Astrocyte (in vitro differentiated cells and primary cell): ENCODE measurements at regions not wholly inside any gene's neighbourhood (a gene's known extent, or its start where the extent isn't known, plus 50 kb on each side); places are given as distances from the start of the nearest gene placed in this dataset.

Experiments used
- DNase-seq: peaks from one replicate; pipeline ENCODE4 v3.0.0-alpha.2; 2010; ENCODE audit warnings: low read depth
- FAIRE-seq: peaks from 2 replicates; lab custom pipeline; 2011; peaks lifted over from hg19 to GRCh38; lab: Jason Lieb, UNC
- H2AFZ ChIP-seq: 2 replicates; pipeline ENCODE4 v1.6.0; 2012; ENCODE audit warnings: low read depth, low read length, inconsistent platforms
- H3K27ac ChIP-seq: 2 replicates; pipeline ENCODE4 v1.5.1; 2011; ENCODE audit warnings: low read depth, low read length, inconsistent platforms
- H3K27me3 ChIP-seq: 2 replicates; pipeline ENCODE4 v1.6.0; 2011; ENCODE audit warnings: low read length, inconsistent platforms; ENCODE audit not compliant: insufficient read depth
- H3K36me3 ChIP-seq: 2 replicates; pipeline ENCODE4 v1.5.1; 2011; ENCODE audit warnings: low read length, inconsistent platforms; ENCODE audit not compliant: insufficient read depth
- H3K4me1 ChIP-seq: 2 replicates; pipeline ENCODE4 v1.5.1; 2011; ENCODE audit warnings: low read length, inconsistent platforms; ENCODE audit not compliant: insufficient read depth
- H3K4me2 ChIP-seq: 2 replicates; pipeline ENCODE4 v1.6.0; 2012; ENCODE audit warnings: low read length, inconsistent platforms
- H3K4me3 ChIP-seq: 2 replicates; pipeline ENCODE4 v1.5.1; 2011; ENCODE audit warnings: low read depth, mild to moderate bottlenecking, low read length, inconsistent platforms; ENCODE audit not compliant: insufficient read depth
- H3K79me2 ChIP-seq: 2 replicates; pipeline ENCODE4 v1.6.0; 2012; ENCODE audit warnings: mild to moderate bottlenecking, low read length, inconsistent platforms; ENCODE audit not compliant: insufficient read depth
- H3K9ac ChIP-seq: 2 replicates; pipeline ENCODE4 v1.6.0; 2012; ENCODE audit warnings: mild to moderate bottlenecking, low read length, inconsistent platforms
- H3K9me3 ChIP-seq: 2 replicates; pipeline ENCODE4 v1.5.1; 2012; ENCODE audit warnings: low read depth, mild to moderate bottlenecking, low read length, inconsistent platforms; ENCODE audit not compliant: insufficient read depth
- H4K20me1 ChIP-seq: 2 replicates; pipeline ENCODE4 v1.6.0; 2012; ENCODE audit warnings: low read length, inconsistent platforms; ENCODE audit not compliant: insufficient read depth
- H3K27ac Mint-ChIP-seq: one replicate; pipeline ENCODE4 v1.8.0; 2021; ENCODE audit warnings: mild to moderate bottlenecking, mixed read lengths; ENCODE audit not compliant: unreplicated experiment
- H3K27me3 Mint-ChIP-seq: one replicate; pipeline ENCODE4 v1.8.0; 2021; ENCODE audit warnings: low read depth, mixed read lengths; ENCODE audit not compliant: unreplicated experiment
- H3K36me3 Mint-ChIP-seq: one replicate; pipeline ENCODE4 v1.8.0; 2021; ENCODE audit warnings: low read depth, mixed read lengths; ENCODE audit not compliant: unreplicated experiment
- H3K4me1 Mint-ChIP-seq: one replicate; pipeline ENCODE4 v1.8.0; 2021; ENCODE audit warnings: low read depth, mixed read lengths; ENCODE audit not compliant: unreplicated experiment
- H3K4me3 Mint-ChIP-seq: one replicate; pipeline ENCODE4 v1.8.0; 2021; ENCODE audit warnings: mild to moderate bottlenecking, moderate library complexity, mixed read lengths; ENCODE audit not compliant: unreplicated experiment
- H3K9me3 Mint-ChIP-seq: one replicate; pipeline ENCODE4 v1.8.0; 2021; ENCODE audit warnings: mild to moderate bottlenecking, mixed read lengths; ENCODE audit not compliant: unreplicated experiment
- CTCF ChIP-seq: IDR thresholded peaks from 2 replicates; pipeline ENCODE4 v1.5.1; 2011; ENCODE audit warnings: low read depth, mild to moderate bottlenecking, inconsistent platforms, low read length, moderate library complexity; ENCODE audit not compliant: insufficient read depth
- EZH2 ChIP-seq: IDR thresholded peaks from 2 replicates; pipeline ENCODE4 v1.6.1; 2012; ENCODE audit warnings: mild to moderate bottlenecking, low read length, inconsistent platforms; ENCODE audit not compliant: insufficient read depth

GRCh38 chr1:67555461-67556296, 125.5 kb upstream of the SERBP1 start:
- no peak overlapping the region for H3K4me2 ChIP-seq
- H3K36me3 ChIP-seq: no peaks in the 10 kb centered on the region
- Mint-ChIP-seq H3K4me3 (no peak overlapping the region), H3K9me3 (peaks cover 2% of the 10 kb centered on the region), H3K36me3 (no peaks in the 10 kb centered on the region), H3K27ac (no peak overlapping the region), H3K4me1 (peaks cover 20% of the 10 kb centered on the region), H3K27me3 (peaks cover 7% of the 10 kb centered on the region)
- FAIRE-seq (no peak), DNase-seq (no peak)
- no peak overlapping the region for H3K9ac ChIP-seq
- H2AFZ ChIP-seq: no peak overlapping the region
- no peak overlapping the region for H3K27ac ChIP-seq
- H3K27me3 ChIP-seq: no peaks in the 10 kb centered on the region
- TF ChIP-seq CTCF (no peak), EZH2 (no peak)
- peaks cover 9% of the 10 kb centered on the region for H3K4me1 ChIP-seq
- H3K4me3 ChIP-seq: no peak overlapping the region
- H3K9me3 ChIP-seq: no peaks in the 10 kb centered on the region
- no peaks in the 10 kb centered on the region for H3K79me2 ChIP-seq
- H4K20me1 ChIP-seq: no peaks in the 10 kb centered on the region

- FAIRE-seq (no peak), DNase-seq (no peak)
- peaks cover 2% of the 10 kb centered on the region for H3K9me3 Mint-ChIP-seq
- no peak overlapping the region for H2AFZ ChIP-seq
- no peak for TF ChIP-seq EZH2
- TF ChIP-seq CTCF: no peak
- no peak overlapping the region for H3K4me3 Mint-ChIP-seq
- H3K4me2 ChIP-seq: no peak overlapping the region
- no peaks in the 10 kb centered on the region for H3K79me2 ChIP-seq
- H3K27me3 ChIP-seq: no peaks in the 10 kb centered on the region
- H3K27ac ChIP-seq: no peak overlapping the region
- peaks cover 20% of the 10 kb centered on the region for H3K4me1 Mint-ChIP-seq
- peaks cover 7% of the 10 kb centered on the region for H3K27me3 Mint-ChIP-seq
- H3K9ac ChIP-seq: no peak overlapping the region
- no peaks in the 10 kb centered on the region for H3K36me3 ChIP-seq
- H4K20me1 ChIP-seq: no peaks in the 10 kb centered on the region
- H3K4me1 ChIP-seq: peaks cover 9% of the 10 kb centered on the region
- no peaks in the 10 kb centered on the region for H3K9me3 ChIP-seq
- no peak overlapping the region for H3K4me3 ChIP-seq
- no peak overlapping the region for H3K27ac Mint-ChIP-seq
- H3K36me3 Mint-ChIP-seq: no peaks in the 10 kb centered on the region
Measured at GRCh38 chr1:67556297-67556900, 126.2 kb upstream of the SERBP1 start.
